Muscle of back (tissue), 3 donors: ENCODE measurements at regions not wholly inside any gene's neighbourhood (a gene's known extent, or its start where the extent isn't known, plus 50 kb on each side); places are given as distances from the start of the nearest gene placed in this dataset.
"Not testable (repeated sequence)": the region's sequence is repeated elsewhere in the genome, so short reads cannot be mapped to it uniquely, and the experiment has no call there.

Source experiments
- DNase-seq, 3 donors: peaks; one replicate each; pipeline versions ENCODE4 v3.0.0 to v3.0.0-alpha.2; 2013

DNA sequence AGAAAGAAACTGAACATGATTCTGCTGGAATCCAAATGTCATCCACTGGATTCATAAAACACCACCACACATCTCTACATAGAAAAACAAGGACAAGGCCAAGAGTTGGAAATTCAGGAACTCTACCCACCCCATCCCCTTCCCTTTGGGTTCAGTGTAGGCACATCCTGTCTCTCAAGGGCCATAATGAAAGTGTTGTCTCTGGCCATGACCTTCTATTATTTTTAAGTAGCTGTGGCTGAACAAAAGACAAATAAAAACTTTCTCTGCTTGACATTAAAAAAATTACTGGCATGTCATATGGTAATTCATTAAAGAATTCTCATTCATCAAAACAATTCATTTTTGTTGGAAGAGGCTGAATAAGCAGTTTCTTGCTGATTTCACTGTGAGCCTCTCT lies 54.9 kb upstream of the ZBTB18 start:
- no peak for DNase-seq

DNA sequence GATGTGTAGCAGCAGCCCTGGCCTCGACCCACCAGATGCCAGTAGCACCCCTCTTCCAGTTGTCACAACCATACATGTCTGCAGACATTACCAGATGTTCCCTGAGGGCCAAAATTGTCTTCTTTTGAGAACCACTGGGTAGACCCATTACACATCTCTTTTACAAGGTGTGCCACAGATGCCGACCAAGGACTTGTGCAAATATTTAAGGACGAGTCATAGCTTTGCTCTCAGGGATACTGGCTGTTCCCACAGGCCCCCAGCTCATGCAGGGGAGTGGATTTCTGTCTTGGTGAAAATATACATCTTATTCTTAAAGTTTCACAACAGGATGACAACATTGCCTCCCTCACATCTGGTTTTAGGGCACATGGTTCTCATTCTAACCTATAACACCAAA lies 59.4 kb upstream of the ZBTB18 start:
- no peak for DNase-seq

DNA sequence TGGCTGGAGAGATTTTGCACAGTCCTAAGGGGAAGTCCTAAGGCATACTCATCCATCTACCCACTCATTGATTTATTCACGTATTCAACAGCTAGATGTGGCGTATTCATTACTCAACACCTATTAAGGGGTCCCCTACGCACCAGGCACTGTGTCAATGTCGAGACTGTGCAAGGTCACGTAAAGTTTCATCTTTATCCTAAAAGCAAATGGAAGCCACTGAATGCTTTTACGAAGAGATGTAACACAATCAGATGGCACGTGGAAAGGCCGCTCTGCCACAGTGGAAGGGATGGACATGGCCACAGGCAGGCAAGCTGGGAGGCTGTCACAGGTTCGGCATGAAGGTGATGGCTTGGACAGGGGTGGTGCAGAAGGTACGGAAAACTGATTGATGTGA lies 66.3 kb upstream of the ZBTB18 start:
- DNase-seq: no peak

DNA sequence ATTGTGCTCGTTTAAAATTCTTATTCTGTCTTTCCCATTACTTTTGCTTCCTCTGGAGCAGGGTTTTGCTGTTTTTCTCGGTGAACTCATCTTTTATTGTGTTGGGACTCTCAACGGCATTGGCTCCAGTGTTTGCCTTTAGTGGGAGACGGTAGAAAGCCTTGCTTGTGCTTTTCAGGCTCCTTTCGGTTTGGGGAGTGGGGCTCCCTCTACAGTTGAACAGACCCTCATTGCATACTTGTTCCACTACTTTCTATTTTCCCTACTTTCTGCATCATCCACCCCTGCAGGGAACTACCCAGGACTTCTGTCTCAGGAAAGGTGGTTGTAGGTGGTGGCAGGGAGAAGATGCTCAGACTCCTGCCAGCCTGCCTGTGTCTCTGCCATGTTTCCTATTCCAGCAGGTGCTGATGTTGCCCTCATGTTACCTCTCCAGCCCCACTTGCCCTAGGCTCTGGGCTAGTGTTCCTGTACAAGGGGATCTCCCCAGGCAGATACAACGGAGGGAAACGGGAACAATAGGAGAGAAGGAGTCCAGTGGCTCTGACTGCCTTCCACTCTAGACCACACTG lies 68.5 kb upstream of the ZBTB18 start:
- no peak for DNase-seq

DNA sequence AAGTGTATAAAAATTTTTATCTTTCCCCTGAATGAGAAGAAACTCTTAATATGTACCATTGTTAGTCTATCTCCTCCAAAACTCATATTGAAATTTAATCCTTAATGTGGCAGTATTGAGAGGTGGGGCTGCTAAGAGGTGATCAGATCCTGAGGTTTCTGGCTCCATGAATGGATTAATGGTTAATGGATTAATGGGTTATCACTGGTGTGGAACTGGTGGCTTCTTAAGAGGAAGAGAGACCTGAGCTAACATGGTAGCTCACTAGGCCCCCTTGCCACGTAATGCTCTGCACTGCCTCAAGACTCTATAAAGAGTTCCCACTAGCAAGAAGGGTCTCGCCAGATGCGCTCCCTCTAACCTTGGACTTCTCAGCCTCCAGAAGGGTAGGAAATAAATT lies 70.6 kb upstream of the ZBTB18 start:
- DNase-seq: no peak

DNA sequence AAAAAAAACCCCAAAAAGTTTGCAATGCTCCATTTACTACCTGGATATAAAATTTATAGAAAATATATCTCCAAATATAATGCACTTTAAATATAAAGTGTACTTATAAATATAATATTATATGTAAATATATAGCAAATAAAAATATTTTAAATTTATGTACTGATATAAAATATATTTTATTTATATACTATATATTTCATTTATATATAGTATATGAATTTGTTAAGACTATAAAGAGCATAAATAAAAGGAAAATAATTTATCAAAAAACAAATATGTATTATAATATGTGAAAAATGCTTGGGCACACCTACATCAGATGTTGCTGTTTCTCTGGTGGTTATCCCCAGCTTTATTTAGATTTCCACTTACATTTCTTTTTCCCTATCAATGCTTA lies 71.0 kb upstream of the ZBTB18 start:
- no peak for DNase-seq

DNA sequence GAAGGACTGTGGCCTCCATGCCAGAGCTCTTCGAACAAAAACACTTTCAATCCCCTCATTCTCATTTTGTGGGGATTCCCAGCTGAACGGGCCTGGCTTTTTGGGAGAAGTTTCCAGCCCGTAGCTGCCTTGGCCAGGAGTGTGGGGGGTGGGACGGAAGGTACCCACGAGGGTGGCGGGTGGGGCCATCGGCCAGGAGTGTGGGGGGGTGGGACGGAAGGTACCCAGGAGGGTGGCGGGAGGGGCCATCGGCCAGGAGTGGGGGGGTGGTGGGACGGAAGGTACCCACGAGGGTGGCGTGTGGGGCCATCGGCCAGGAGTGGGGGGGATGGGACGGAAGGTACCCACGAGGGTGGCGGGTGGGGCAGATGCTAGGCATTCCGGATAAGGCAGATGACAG lies 71.7 kb upstream of the ZBTB18 start:
- no peak for DNase-seq

DNA sequence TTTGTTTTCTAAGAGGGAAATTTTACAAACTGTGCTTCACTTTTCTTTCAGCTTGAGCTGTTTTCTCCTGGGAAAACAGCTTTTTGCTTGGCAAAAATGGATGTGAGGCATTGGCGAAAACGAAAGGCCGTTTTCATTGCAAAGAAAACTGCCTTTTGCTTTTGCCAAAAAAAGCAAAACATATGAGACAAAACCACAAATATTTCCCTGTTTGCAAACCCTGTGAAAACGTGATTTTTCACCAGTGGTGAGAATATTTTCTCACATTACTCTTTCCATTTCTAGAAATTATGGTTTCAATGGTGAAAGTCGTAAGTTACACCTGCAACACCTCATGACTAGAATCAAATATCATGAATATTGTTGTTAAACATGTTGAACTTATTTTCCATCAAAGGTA lies 74.0 kb upstream of the ZBTB18 start:
- DNase-seq: no peak

DNA sequence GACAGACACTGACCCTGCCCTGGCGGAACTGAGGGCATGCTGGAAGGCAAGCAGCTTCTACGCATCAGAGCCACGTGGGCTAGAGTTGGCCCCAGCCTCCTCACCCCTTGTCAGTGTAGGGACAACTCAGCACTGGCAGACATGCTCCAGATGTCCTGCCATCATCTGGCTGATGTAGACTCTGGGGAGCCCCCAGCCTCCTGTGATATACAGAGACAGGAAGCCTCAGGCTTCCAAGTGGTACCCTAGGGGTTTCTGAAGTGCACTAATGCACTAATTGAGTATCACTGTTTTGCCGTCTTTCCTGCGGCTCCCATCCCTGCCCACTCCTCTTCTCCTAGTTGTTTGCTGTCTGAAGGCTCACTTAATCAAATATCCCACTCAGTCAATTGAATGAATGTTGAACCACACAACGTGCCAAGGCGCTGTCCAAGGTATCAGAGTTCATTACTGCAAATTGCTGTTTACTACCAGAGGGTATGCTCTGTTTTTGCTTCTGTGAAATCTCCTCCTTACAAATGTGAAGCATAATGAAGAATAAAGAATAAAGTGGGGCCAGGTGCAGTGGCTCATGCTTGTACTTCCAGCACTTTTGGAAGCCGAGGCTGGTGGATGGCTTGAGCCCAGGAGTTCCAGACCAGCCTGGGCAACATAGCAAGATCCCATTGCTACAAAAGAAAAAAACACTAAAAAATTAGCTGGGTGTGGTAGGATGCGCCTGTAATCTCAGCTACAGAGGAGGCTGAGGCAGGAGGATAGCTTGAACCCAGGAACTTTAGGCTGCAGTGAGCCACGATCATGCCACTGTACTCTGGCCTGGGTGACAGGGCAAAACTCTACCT lies 76.4 kb upstream of the ZBTB18 start:
- peak in 2 of 3 donors; percentile 31 to 52 for DNase-seq

DNA sequence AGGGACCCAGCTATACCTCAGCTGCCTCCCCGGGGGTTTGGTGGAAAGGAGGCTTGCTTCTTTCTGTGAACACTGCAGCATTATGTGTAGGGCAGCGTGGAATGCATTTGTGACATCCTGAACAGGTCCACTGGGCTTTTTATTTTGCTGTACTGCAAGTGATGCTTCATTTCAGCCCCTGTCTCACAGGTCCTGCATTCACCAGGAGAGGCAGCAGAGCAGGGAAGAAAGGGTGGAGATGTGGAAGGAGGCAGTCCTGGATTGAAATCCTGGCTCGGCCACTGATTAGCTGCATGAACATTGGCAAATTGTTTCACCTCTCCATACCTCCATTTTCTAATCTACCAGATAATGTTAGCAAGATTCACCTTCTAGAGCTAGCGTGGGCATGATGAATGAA lies 77.9 kb upstream of the ZBTB18 start:
- DNase-seq: no peak

DNA sequence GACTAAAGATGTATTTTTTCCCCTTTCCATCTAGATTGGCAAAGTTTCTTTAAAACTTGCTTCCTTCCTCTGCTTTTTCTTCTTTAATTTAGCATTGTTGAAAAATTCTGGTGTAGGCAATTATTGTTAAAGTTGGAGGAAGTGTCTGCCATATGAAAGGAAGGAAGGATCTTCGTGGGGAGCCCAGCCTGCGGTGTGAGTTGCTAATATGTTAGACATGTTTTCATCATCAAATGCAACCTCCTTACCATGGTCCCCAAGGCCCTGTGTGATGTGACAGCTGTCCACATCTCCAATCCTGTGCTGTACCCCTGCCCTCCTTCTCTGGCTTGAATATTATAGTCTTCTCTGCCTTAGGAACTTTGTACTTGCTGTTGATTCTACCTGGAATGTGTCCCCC lies 81.0 kb upstream of the ZBTB18 start:
- no peak for DNase-seq

DNA sequence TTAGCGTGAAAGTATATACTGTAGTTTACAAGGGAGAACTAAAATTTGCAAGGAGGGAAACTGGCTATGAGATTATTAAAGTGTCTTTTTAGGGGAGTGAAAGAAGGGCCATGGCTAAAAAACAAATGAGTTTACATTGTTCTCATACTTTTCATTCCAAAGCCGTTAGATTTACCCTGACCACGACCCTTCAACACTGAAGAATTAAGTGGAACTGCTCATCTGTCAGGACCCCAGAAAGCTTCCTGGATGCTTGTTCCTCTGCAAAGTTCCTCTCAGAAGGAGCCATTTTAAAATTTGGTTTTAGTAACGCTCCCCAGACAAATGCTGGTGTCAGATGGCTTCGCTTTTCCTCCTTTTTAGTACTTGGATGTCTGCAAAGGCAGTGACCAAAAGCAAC lies 82.7 kb upstream of the ZBTB18 start:
- peak in 1 of 3 donors; percentile 51 for DNase-seq

DNA sequence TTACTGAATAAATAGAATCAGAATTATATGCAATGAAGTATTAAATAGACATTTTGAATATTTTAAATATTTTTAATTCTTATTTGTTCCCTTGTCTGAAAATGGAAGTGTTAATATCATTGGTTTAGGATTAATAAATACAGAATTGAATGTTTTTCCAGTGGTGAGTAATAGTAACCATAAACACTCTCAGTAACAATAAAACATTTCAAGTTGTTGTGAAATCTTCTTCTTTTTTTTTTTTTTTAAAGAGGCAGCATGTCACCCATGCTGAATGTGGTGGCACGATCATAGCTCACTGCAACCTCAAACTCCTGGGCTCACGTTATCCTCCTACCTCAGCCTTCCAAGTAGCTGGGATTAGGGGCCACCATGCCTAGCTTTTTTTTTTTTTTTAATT lies 86.2 kb upstream of the ZBTB18 start:
- no peak for DNase-seq

DNA sequence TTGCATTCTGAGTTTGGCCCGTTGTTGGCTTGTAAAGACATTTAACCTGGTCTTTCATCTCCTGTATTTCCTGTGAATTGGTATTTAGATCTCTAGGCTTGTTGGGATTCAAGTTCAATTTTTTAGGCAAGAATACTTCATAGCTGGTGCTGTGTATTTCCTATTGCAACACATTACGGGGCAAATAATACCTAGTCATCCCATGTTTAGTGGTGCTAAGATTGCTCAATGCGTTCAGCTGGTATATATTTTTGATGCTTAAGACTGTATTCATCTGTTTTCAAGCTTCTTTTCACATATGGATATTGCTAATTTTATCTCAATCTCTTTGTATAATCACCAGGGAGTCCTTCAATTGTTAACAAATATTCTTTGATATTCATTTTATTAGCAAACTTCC lies 87.5 kb upstream of the ZBTB18 start:
- DNase-seq: no peak

DNA sequence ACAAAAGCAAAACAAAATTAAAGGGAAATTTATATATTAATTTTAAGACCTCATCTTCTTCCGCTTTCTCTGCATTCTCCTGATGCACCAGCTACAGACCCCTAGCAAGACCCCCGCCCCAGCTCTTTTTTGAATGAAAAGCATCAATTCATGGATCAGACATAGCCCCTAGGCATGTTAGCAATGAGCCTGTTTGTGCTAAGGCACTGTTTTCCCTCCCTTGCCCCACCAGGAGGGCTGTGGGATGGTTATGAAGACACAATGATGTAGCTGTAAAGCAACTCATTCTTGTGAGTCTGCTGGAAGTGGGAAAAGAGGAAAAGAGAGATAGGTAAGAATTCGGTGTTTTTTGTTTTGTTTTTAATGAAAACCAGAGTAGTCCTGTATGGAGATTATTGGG lies 88.5 kb upstream of the ZBTB18 start:
- DNase-seq: no peak

DNA sequence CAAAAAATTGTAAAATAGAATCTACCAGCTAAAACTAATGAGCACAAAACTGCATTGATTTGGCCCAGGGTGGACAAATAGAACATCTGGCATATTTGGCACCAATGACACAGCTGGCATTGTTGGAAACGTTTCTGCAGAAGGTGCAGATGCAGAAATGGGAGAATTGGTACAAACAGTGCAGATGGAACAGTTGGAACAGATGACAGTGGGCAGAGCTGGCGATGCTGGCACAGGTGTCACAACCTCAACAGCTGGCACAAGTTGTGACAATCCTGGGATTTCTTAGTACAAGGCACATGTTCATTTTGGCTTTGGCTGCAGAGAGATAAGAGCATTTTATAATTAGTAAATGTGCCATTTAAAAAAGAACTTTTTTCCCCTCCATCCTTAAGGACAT lies 91.1 kb upstream of the ZBTB18 start:
- no peak for DNase-seq

DNA sequence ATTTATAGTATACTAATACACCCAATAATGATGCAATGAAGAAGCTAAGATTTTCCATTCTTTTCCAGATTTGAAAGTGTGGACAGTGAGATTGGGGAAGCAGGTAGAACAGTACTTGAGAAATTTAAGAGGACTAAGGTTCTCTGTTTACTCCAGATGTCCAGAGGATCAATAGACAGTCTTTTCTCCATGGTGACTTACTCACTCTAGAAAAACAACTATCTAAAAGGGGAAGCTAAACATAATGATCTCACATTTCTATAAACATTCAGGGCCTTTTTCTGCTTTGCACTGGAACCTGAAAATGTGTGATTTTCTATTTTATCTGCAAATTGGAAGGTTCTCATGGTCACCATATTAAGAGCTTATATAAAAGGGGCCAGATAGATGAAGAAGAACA lies 93.9 kb upstream of the ZBTB18 start:
- no peak for DNase-seq

DNA sequence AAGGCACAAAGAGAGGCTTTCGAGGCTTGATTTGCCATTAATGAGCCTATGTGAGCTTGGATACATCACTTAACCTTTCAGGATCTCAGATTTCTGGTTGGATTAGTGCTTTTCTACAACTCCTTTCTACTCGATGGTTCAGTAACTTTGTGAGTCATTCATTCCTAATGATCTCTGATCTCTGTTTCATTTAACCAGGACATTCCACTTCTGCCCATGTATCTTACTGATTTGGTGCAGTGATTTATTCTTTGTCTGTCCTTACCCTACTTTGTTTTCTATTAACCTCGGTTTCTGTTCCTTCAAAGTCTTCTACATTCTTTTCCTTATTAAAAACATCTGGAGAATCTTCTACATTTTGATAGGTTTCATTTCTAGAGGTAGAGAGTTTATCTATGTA lies 94.6 kb upstream of the ZBTB18 start:
- DNase-seq: peak in 1 of 3 donors; percentile 38

DNA sequence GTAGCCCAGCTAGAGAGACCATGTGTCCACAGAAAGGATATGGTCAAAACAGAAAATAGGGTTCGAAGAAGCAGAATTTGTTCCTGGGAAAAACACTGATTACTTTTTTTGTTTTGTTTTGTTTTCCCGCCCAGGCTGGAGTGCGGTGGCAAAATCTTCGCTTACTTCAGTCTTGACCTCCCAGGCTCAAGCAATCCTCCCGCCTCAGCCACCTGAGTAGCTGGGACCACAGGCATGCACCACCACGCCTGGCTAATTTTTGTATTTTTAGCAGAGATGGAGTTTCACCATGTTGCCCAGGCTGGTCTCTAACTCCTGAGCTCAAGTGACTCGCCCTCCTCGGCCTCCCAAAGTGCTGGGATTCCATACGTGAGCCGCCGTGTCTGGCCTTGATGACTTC lies 99.9 kb upstream of the ZBTB18 start:
- not testable (repeated sequence) for DNase-seq

DNA sequence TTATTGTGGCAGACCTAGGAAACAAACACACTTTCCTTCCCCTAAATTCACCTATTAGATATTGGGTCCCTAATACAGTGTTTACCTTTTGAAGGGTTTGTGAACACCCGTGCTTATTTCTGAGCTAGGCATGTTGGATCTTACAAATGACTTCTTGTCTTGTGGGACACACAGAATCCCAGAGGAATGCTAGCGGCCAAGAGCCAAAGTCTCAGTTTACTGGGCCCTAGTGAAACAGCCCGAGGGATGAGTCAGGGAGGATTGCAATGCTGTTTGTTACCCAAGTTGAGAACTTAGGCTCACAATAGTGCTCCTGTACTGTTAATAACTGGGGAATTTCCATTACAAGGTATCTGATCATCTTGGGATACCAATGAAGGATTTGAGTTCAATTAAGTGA lies 100.1 kb upstream of the AKT3 start:
- peak in 1 of 3 donors; percentile 61 for DNase-seq

DNA sequence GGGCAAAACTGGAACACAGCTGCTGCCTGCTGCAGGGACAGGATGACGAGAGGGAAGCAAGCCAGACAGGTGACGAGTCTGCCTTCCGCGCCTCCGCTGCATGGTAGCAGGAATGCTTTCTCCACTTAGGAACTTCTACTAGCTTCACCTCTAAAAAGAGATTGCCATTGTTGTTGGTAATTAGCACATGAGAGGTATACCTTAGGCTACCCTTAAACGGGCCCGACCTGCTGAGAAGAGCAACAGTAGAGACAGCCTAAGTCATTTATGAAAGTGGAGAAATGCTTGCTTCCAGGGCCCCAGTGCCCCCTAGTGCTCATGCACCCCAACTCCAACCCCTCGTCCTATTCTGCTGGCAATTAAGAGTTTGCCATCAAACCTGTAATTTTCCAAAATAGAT lies 96.9 kb upstream of the AKT3 start:
- no peak for DNase-seq

DNA sequence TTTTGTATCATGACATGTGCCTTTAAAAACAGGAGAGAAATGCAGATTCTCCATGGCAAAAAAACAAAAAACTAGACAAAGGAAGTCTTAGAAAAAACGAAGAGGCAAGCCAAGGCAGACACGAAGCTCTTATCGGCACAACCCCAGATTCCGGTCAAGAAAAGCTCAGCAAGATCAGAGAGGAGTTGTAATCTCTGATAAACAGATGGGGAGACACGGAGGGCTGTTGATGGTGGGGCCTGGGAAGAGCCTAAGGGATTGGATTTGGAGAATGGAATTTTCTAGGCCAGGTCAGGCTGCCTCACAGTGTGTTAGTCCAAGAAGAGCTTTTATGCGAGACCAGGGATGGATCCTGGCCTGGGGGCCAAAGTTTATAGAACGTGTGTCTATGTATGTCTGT lies 96.2 kb upstream of the AKT3 start:
- no peak for DNase-seq

DNA sequence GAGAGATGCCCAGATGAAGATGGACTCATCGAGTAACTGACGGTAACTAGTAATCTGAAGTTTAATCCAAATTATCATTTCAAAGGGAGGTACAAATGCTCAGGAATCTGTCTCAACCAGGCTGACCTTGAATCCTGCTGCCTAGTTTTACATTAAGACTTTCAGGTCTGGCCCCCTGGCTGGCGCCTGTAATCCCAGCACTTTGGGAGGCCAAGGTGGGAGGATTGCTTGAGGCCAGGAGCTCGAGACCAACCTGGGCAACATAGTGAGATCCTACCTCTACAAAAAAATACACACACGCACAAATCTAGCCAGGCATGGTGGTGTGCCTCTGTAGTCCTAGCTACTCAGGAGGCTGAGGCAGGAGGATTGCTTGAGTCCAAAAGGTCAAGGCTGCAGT lies 95.7 kb upstream of the AKT3 start:
- DNase-seq: no peak
